HG03175 (cell line): ENCODE measurements at regions not wholly inside any gene's neighbourhood (a gene's known extent, or its start where the extent isn't known, plus 50 kb on each side); places are given as distances from the start of the nearest gene placed in this dataset.

ENCODE experiments used
- ATAC-seq: cut with Tn5 transposase; IDR thresholded peaks from one replicate; pipeline ENCODE4 v1.9.1; 2021; ENCODE audit warnings: mild to moderate bottlenecking, moderate library complexity; ENCODE audit not compliant: unreplicated experiment

GRCh38 chr3:23663661-23664186 is 142.0 kb upstream of the UBE2E1 start:
- no peak for ATAC-seq

GRCh38 chr3:23664459-23664858 is 141.3 kb upstream of the UBE2E1 start:
- ATAC-seq: no peak

GRCh38 chr3:23665741-23666140 is 140.0 kb upstream of the UBE2E1 start:
- no peak for ATAC-seq

- no peak for ATAC-seq
Measured at GRCh38 chr3:23666818-23667217, 138.9 kb upstream of the UBE2E1 start.

- no peak for ATAC-seq
Measured at GRCh38 chr3:23667536-23668429, 138.0 kb upstream of the UBE2E1 start.

GRCh38 chr3:23668430-23668904 is 137.3 kb upstream of the UBE2E1 start:
- ATAC-seq: no peak

- no peak for ATAC-seq
Measured at GRCh38 chr3:23669541-23670255, 136.1 kb upstream of the UBE2E1 start.

- no peak for ATAC-seq
Measured at GRCh38 chr3:23671851-23672589, 133.7 kb upstream of the UBE2E1 start.

GRCh38 chr3:23672628-23673027 is 133.1 kb upstream of the UBE2E1 start:
- ATAC-seq: no peak

GRCh38 chr3:23675010-23675409 is 130.7 kb upstream of the UBE2E1 start:
- no peak for ATAC-seq

GRCh38 chr3:23676093-23676492 is 129.7 kb upstream of the UBE2E1 start:
- no peak for ATAC-seq

- no peak for ATAC-seq
Measured at GRCh38 chr3:23682646-23683045, 123.1 kb upstream of the UBE2E1 start.

- no peak for ATAC-seq
Measured at GRCh38 chr3:23685541-23686258, 120.1 kb upstream of the UBE2E1 start.

- ATAC-seq: no peak
Measured at GRCh38 chr3:23686519-23686918, 119.2 kb upstream of the UBE2E1 start.

GRCh38 chr3:23691357-23691895 is 114.3 kb upstream of the UBE2E1 start:
- ATAC-seq: no peak

- ATAC-seq: no peak
Measured at GRCh38 chr3:23696842-23697241, 108.9 kb upstream of the UBE2E1 start.

- no peak for ATAC-seq
Measured at GRCh38 chr3:23697416-23697815, 108.3 kb upstream of the UBE2E1 start.

GRCh38 chr3:23698652-23699313 is 107.0 kb upstream of the UBE2E1 start:
- ATAC-seq: no peak

GRCh38 chr3:23700616-23701015 is 105.1 kb upstream of the UBE2E1 start:
- ATAC-seq: no peak
